Hematopoietic multipotent progenitor cell treated with erythropoietin and hydrocortisone succinate and interleukin-3 and kit ligand, for 17 days (in vitro differentiated cells): ENCODE measurements at regions not wholly inside any gene's neighbourhood (a gene's known extent, or its start where the extent isn't known, plus 50 kb on each side); places are given as distances from the start of the nearest gene placed in this dataset.

Source experiments
- DNase-seq: peaks from one replicate; pipeline ENCODE4 v3.0.0-alpha.2; 2015; ENCODE audit warnings: low spot score

DNA sequence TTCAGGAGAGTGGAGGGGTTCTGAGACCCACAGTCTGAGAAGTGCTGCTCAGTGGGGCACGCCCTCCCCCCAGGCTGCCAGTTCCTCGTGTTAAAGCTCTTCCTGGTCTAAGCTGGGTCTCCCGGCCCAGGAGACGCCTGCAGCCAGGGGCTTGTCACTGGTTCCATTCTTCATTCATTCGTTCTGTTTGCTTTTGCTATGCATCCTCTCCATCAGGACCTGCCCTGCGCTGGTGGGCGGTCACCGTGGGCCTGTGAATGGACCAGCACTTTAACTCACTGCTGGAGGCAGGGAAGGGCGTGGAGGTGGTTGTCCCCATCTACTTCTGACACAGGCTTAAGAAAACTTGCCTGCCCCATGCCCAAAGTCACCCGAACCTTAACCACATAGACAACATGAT is 272.8 kb upstream of the HDAC4 start:
- DNase-seq = no peak

- no peak for DNase-seq
These were observed 271.4 kb upstream of the HDAC4 start for GRCh38 chr2:239671916-239672849.

DNA sequence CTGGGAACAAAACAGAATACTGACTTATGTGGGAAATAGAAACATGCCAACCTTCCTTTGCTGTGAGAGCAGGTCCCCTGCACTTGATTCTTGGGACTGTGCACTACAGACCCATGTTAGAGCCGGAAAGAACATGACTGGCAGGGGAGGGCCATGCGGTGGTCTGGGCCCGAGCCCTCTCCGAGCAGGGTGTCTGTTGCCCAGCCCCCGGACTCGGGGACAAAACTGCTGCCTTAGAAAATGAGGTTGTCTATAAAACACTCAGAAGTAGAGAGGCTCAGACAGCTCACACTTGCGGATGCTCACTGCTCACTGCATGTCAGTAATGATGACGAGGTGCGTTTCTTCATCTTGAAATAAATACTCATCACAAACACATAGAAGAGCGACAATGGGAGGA is 270.7 kb upstream of the HDAC4 start:
- DNase-seq = no peak

DNA sequence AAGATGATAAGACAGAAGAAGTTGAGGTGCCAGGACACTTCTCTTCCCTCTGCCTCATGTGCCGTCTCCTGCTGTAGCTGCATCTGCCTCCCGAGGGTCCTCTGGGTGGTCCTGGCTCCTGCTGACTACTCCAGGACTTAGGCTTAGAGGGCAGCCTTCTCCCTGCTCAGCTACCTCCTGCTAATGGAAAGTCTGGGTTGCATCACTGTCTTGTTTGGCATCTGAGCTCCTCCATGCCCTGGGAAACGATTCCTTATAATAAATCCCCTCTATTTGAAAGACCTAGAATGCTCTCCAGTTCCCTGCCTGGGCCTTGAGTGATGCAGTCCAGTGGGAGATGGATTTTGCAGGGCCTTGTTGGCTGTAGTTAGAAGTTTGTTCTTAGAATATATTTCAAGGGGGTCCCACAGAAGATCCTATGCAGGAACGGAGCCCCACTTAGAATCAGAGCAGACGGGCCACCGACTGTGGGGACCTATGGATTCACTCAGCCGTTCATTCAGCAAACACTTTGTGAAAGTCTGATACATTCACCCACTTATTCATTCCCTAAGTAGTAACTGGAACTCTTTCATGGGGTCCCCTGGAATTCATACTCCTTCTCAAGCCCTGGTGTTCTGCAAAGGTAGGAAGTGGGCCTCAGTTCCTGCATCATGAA is 269.8 kb upstream of the HDAC4 start:
- no peak for DNase-seq

GRCh38 chr2:239669899-239670460 is 269.2 kb upstream of the HDAC4 start:
- DNase-seq = no peak

GRCh38 chr2:239669181-239669898 is 268.5 kb upstream of the HDAC4 start:
- DNase-seq = no peak

- no peak for DNase-seq
These were observed 267.8 kb upstream of the HDAC4 start for GRCh38 chr2:239668651-239669050.

GRCh38 chr2:239668042-239668441 is 267.2 kb upstream of the HDAC4 start:
- no peak for DNase-seq

DNA sequence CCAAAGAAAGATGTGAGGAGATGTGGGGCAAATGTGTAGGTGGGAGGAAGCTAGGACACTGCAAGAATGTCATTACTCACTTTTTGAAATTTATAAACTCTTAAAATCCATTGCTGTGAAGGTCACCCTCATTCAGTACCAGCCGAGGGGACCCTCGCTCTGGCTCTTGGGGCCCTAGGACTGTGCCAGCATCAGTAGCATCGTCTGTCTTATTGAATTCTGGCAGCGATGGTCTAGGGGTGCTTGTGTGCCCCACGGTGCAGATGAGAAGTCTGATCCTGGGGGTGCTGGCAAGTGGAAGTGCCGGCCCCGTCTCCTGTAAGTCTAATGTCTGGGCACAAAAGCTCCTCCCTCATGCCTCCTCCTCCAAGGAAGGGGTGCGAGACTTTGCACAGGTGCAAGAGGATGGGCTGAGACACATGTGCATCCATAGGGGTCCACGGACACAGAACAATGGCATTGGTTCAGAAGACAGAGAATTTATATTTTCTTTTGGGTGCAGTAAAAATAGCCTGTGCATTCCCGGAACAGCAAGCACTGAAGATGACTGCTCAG is 266.7 kb upstream of the HDAC4 start:
- no peak for DNase-seq

DNA sequence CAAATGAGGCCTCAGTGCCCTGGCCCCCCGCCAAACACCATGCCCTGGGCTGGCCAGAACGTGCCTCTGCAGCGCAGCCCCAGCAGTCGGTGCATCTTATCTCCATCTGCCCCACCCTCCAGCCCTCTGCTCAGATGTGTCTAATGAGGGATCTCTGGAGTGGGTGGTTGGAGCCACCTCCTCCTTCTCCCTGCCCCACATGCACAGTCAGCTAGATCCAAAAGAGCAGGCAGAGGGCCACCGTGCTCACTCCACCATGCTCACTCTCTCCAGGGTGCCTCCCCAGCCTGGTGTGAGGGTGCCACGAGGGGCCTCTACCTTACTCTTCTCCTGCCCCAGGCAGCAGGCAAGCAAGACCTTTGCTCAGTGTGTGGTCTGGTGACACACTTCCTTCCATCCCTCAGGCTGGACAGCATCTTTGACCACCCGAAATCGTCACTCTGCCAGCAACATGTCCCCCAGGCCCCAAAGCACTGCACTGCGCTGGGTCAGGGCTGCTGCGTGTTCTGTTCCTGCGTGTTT is 266.1 kb upstream of the HDAC4 start:
- DNase-seq = no peak

DNA sequence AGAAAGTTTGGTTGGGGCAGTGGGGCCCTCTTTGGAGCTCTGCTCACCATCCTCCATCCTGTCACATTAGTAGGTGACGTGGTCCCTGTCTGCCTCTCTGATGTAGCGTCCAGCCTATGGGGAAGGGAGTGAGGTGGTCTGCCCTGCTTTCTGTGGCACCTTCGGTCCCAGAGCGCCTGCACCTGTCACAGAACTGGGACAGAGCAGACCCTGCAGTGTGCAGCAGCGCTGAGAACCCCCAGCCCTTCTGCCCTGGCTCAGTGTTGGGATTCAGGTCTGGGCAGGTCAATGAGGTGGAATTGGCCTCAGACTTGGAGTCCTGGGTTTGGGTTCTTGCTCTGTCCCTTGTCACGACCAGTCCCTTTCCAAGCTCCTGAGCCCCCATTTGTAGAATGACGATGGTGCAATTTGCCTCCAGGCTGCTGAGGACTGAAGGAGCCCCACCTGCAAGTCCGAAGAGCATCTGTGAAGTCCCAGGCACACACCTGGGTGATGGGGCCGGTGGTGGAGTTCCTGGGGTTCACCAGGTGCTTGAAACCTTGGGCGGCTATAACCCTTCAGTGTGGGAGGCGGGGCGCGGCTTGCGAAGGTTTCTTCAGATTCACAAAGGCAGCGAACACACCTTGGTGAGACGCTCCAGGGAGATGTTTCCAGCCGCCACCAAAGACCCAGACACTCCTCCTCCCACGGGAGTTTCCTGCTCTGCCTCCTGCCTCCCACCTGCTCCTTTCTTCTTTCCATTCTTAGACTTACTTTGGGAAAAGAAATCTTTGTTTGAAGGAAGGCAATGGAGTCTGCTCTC is 265.4 kb upstream of the HDAC4 start:
- DNase-seq = no peak

- DNase-seq = no peak
These were observed 263.5 kb upstream of the HDAC4 start for GRCh38 chr2:239664216-239664810.

DNA sequence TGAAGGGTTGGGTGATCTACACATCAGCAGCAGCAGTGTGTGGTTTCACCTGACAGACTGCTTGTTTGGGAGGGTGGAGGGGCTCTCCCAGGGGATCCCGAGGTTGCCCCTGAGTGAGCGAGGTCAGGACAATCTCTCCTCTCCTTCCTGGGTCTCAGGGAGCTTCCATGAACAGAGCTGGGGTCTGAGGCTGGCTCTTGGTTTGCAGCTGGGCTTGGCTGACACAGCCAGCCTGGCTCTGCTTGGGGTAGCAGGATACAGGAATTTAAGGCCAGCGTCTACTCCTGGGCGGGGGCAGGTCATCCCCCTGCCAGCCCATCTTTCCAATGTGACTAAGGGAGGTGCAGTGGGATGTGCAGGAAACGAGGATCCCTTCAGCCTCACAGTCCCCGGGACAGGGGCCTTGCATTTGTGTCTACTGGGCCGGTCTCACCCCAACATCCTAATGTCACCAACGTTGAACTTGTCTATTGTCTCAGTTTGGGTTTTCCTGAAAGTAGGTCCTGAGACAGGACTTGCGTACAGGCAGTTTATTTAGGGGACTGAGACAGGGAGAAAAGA is 262.6 kb upstream of the HDAC4 start:
- DNase-seq = no peak

DNA sequence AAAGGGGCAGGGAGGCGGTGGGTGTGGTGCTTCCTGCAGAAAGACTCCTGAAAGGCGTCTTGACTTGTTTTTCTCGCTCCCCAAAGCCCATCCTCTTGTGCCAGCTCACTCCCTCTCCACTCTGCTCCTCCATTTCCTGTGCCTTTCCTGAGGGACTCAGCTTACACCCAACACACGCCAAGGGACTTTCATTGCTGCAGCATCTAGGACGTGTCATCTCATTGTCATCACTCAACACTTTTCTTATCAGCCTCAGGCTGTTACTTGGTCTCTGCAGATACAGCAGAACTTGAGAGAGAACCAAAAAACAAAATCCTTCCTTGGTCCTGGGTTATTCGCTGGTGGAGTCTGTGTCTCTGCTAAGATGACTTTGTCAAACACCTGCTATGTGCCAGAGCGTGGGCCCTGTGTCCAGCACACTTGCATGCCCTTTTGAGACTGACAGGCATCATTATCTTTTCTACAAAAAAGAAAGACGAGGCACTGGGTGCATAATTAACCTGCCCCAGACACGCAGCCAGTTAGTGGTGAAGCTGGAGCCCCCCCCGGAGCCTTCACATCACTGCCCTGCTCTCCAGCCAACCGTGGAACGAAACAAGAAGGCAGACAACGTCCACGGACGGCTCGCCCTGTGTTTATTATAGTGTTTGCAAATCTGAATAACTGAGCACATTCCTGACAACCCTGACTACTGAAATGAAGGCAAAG is 261.7 kb upstream of the HDAC4 start:
- DNase-seq = no peak

DNA sequence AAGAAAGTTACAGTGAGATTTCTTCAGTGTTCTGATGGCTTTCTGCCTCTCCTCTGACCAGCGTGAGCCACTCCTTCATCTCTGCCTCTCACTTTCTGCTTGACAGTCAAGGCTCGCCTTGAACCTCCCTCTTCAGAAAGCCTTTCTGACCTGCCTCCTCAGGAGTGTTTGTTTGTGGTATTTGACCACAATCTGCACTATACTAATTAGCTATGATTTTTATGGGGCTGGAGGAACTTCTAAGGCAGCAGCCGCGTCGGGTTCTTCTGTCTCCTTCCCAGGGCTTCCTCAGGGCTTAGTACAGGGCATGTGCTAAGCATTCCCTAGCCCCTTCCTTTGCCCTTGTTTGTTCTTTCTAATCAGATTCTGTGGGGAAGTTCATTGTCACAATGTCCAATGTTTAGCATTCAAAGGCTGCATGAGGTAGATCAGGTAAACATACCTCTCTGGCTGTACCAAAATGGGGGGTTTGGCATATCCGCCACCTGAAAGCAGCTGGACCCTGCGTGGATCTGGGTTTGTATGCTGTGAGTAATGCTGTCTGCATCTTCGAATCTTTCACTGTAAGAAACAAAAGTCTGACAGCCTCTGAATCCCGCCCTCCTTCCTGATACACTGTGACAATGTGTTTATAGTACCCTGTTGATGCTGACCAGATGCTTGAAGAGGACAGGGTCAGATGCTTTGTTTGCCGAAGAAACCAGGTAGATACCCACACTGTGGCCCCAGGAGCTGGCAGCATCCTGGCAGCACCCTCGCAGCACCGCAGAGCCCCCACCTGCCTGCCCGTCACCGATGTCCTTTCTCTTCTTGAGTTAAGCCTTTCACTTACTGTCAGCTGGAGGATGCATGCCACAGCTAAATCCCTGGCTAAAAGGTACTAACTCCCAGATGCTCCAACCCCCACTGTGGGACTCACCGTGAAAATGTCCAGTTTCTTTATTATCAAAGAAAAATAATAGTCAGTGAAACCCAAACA is 260.8 kb upstream of the HDAC4 start:
- DNase-seq = no peak

DNA sequence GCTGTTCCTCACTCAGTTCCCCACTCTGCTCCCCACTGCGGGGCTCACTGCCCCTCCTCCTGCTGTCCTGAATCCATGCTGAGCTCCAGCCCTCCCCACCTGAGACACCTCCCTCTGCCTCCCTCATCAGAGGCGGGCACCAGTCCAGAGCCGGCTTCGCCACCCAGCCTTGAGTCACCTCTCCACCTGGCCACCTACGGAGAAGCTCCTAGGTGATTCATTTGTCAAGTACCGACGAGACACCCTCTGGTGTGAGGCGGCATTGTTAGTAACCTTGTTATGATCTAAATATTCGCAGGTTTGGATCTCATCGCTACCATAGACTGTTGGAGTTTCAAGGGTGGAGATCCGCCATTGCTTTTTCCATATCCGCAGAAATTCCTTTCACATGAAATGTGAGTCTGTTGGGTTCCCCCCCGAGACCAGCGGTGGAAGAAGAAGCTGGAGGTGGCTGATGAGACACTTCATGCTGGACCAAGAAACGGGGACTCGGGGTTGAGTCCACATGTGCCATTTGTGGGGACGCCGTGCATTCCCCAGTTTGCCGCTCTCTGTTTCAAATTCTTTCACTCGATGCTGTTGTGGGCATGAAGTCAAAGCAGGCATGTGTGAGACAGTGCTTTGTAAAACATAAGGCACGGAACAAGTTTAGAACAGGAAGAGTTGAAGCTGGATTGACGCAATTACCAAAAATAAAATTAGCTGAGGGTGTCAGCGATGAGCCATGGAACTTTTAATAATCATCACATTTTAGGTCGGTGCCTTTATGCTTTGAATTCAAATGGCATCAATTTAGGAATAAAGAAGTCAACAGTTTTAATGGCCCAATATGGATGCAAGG is 259.8 kb upstream of the HDAC4 start:
- DNase-seq = no peak

DNA sequence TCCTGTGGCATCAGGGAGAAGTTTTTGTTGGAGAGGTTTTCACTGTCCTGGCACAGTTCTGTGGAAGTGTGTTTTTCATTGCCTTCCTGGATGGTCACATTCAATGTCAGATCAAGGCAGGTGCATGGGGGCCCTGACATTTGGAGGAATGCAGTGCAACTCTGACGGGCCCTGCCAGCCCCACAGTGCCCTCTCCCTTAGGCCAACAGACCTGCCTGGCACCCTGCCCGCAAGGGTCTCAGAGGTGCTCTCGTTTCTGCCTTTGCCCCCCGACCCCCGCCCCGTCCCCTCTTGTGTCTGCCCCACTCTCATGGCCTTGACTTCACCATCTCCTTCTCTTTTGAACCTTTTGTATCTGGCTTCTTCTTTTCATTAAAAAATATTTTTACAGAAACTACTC is 257.2 kb upstream of the HDAC4 start:
- no peak for DNase-seq

DNA sequence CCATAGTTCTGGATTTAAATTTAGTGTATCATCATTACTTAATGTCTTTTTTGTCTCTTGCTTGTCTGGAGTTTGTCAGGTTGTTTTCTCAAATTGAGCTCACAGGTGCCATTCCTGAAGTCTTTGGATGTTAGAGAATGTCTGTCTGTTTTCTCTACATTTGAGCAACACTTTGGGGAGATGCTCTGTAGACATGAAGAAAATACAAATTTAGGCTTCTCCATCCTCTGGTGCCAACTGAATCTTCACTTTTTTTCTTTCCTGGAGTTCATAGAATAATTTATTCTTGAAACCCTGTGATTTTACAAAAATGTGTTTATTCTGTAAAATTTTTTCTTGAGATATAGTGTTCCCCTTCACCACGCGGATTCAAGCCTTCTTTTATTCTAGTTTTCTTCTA is 256.4 kb upstream of the HDAC4 start:
- DNase-seq = no peak
